Liver (tissue), 7 donors: ENCODE measurements at regions not wholly inside any gene's neighbourhood (a gene's known extent, or its start where the extent isn't known, plus 50 kb on each side); places are given as distances from the start of the nearest gene placed in this dataset.

Experiments used
- DNase-seq: peaks from one replicate; pipeline ENCODE4 v3.0.0-alpha.2; 2017; ENCODE audit warnings: low spot score
- H3K27ac ChIP-seq, 2 donors: one replicate each; pipeline ENCODE4 v1.7.0; 2013; ENCODE audit warnings: inconsistent platforms in 2 of 2, low read length in 2 of 2, control low read depth in 1 of 2, low read depth in 1 of 2, mild to moderate bottlenecking in 1 of 2
- H3K27me3 ChIP-seq, 4 donors: one replicate each; pipeline versions ENCODE4 v1.6.1 to v1.7.0; 2013; ENCODE audit warnings: low read length in 3 of 4, inconsistent platforms in 1 of 4, mild to moderate bottlenecking in 1 of 4, moderate library complexity in 1 of 4; ENCODE audit not compliant: control insufficient read depth in 4 of 4, insufficient read depth in 4 of 4
- H3K36me3 ChIP-seq, 4 donors: one replicate each; pipeline versions ENCODE4 v1.6.1 to v1.7.0; 2013; ENCODE audit warnings: low read length in 3 of 4, mild to moderate bottlenecking in 3 of 4, low read depth in 1 of 4, moderate library complexity in 1 of 4; ENCODE audit not compliant: control insufficient read depth in 4 of 4, insufficient read depth in 3 of 4
- H3K4me1 ChIP-seq, 4 donors: one replicate each; pipeline versions ENCODE4 v1.6.1 to v1.7.0; 2013; ENCODE audit warnings: low read length in 3 of 4, mild to moderate bottlenecking in 3 of 4, moderate library complexity in 1 of 4; ENCODE audit not compliant: control insufficient read depth in 4 of 4, insufficient read depth in 4 of 4
- H3K4me3 ChIP-seq, 3 donors: one replicate each; pipeline versions ENCODE4 v1.6.1 to v1.7.0; 2013; ENCODE audit warnings: low read length in 3 of 3, control low read depth in 1 of 3, low read depth in 1 of 3, mild to moderate bottlenecking in 1 of 3
- H3K9ac ChIP-seq, 2 donors: one replicate each; pipeline ENCODE4 v1.7.0; 2013; ENCODE audit warnings: low read length in 2 of 2, mild to moderate bottlenecking in 2 of 2, moderate library complexity in 2 of 2, control low read depth in 1 of 2, low read depth in 1 of 2
- H3K9me3 ChIP-seq, 4 donors: one replicate each; pipeline versions ENCODE4 v1.6.1 to v1.7.0; 2013; ENCODE audit warnings: low read length in 3 of 4; ENCODE audit not compliant: control insufficient read depth in 4 of 4
- EGR1 ChIP-seq, 2 donors: IDR thresholded peaks; 2 replicates each; pipeline ENCODE4 v1.6.1; 2016 to 2018; ENCODE audit warnings: antibody characterized with exemption in 2 of 2, low read depth in 2 of 2
- FOXA1 ChIP-seq: IDR thresholded peaks from 2 replicates; pipeline ENCODE4 v1.6.1; 2016; ENCODE audit warnings: antibody characterized with exemption
- FOXA2 ChIP-seq: IDR thresholded peaks from 2 replicates; pipeline ENCODE4 v1.6.1; 2016; ENCODE audit warnings: antibody characterized with exemption
- HNF4A ChIP-seq, 2 donors: conservative IDR thresholded peaks; 2 replicates each; pipeline ENCODE4 v1.6.1; 2016; ENCODE audit warnings: antibody characterized with exemption in 2 of 2, mild to moderate bottlenecking in 2 of 2
- JUND ChIP-seq, 2 donors: IDR thresholded peaks; 2 replicates each; pipeline ENCODE4 v1.6.1; 2016; ENCODE audit warnings: antibody characterized with exemption in 2 of 2
- NR2F2 ChIP-seq: IDR thresholded peaks from 2 replicates; pipeline ENCODE4 v1.6.1; 2016; ENCODE audit warnings: antibody characterized with exemption
- RAD21 ChIP-seq, 2 donors: IDR thresholded peaks; 2 replicates each; pipeline ENCODE4 v1.6.1; 2016; ENCODE audit warnings: antibody characterized with exemption in 2 of 2, mild to moderate bottlenecking in 2 of 2
- RXRA ChIP-seq, 2 donors: IDR thresholded peaks; 2 replicates each; pipeline ENCODE4 v1.6.1; 2017 to 2018; ENCODE audit warnings: antibody characterized with exemption in 2 of 2, mild to moderate bottlenecking in 1 of 2
- SP1 ChIP-seq: IDR thresholded peaks from 2 replicates; pipeline ENCODE4 v1.6.1; 2018; ENCODE audit warnings: antibody characterized with exemption, mild to moderate bottlenecking
- WGBS: extraction: QIAGEN DNeasy Blood & Tissue Kit; methylation state at CpG from one replicate; pipeline ENCODE4 v1.1.7; 2013; 5-methylcytosine and 5-hydroxymethylcytosine counted together
- TF ChIP-seq, protein P1 (sequence below): IDR thresholded peaks from 2 replicates; pipeline ENCODE4 v1.6.1; 2016; ENCODE audit warnings: antibody characterized with exemption
- TF ChIP-seq, protein P2 (sequence below): IDR thresholded peaks from 2 replicates; pipeline ENCODE4 v1.6.1; 2016; ENCODE audit warnings: antibody characterized with exemption, mild to moderate bottlenecking
- TF ChIP-seq, protein P3 (sequence below): IDR thresholded peaks from 2 replicates; pipeline ENCODE4 v1.6.1; 2016; ENCODE audit warnings: antibody characterized with exemption
- donor health status: healthy.
- donor health status: healthy.
- donor health status: healthy.
- donor health status: healthy.

DNA sequence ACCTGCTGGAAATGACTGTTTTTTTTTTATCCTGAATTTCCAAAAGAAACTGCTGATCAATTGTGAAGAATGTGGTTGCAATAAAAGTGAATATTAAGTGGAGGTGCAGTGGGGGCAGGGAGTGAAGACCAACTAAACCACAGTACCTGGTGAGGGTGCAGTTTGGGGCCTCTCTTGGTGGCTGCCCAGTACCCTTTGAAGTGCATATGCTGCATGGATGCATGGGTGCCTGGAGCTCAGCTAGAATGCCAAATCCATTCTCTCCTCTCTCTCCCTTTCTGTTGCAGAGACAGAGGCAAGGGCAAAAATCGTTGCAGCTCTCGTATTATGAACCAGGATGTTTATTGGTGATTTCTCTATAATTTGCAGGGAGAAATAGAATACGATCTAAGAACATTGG lies 420.5 kb upstream of the ONECUT1 start:
- no peak for DNase-seq
- TF ChIP-seq RXRA (IDR thresholded peaks at IDR 0.05) (no peak), EGR1 (IDR thresholded peaks at IDR 0.05; ENCODE audit: low read depth in 2 of 2) (no peak)
- TF ChIP-seq, protein P1, sequence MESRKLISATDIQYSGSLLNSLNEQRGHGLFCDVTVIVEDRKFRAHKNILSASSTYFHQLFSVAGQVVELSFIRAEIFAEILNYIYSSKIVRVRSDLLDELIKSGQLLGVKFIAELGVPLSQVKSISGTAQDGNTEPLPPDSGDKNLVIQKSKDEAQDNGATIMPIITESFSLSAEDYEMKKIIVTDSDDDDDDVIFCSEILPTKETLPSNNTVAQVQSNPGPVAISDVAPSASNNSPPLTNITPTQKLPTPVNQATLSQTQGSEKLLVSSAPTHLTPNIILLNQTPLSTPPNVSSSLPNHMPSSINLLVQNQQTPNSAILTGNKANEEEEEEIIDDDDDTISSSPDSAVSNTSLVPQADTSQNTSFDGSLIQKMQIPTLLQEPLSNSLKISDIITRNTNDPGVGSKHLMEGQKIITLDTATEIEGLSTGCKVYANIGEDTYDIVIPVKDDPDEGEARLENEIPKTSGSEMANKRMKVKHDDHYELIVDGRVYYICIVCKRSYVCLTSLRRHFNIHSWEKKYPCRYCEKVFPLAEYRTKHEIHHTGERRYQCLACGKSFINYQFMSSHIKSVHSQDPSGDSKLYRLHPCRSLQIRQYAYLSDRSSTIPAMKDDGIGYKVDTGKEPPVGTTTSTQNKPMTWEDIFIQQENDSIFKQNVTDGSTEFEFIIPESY, result no peak
- TF ChIP-seq, protein P2, sequence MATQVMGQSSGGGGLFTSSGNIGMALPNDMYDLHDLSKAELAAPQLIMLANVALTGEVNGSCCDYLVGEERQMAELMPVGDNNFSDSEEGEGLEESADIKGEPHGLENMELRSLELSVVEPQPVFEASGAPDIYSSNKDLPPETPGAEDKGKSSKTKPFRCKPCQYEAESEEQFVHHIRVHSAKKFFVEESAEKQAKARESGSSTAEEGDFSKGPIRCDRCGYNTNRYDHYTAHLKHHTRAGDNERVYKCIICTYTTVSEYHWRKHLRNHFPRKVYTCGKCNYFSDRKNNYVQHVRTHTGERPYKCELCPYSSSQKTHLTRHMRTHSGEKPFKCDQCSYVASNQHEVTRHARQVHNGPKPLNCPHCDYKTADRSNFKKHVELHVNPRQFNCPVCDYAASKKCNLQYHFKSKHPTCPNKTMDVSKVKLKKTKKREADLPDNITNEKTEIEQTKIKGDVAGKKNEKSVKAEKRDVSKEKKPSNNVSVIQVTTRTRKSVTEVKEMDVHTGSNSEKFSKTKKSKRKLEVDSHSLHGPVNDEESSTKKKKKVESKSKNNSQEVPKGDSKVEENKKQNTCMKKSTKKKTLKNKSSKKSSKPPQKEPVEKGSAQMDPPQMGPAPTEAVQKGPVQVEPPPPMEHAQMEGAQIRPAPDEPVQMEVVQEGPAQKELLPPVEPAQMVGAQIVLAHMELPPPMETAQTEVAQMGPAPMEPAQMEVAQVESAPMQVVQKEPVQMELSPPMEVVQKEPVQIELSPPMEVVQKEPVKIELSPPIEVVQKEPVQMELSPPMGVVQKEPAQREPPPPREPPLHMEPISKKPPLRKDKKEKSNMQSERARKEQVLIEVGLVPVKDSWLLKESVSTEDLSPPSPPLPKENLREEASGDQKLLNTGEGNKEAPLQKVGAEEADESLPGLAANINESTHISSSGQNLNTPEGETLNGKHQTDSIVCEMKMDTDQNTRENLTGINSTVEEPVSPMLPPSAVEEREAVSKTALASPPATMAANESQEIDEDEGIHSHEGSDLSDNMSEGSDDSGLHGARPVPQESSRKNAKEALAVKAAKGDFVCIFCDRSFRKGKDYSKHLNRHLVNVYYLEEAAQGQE, result no peak
- Histone ChIP-seq H3K9me3 (no peaks in the 10 kb centered on the region), H3K27me3 (no peaks in the 10 kb centered on the region), H3K9ac (no peak overlapping the region), H3K4me3 (no peak overlapping the region), H3K36me3 (no peaks in the 10 kb centered on the region), H3K27ac (no peak overlapping the region), H3K4me1 (peaks cover 0 to 9% (median 3%) of the 10 kb centered on the region in 4 donors)
- 84% methylated on average over 3 of the region's 3 CpGs for WGBS

DNA sequence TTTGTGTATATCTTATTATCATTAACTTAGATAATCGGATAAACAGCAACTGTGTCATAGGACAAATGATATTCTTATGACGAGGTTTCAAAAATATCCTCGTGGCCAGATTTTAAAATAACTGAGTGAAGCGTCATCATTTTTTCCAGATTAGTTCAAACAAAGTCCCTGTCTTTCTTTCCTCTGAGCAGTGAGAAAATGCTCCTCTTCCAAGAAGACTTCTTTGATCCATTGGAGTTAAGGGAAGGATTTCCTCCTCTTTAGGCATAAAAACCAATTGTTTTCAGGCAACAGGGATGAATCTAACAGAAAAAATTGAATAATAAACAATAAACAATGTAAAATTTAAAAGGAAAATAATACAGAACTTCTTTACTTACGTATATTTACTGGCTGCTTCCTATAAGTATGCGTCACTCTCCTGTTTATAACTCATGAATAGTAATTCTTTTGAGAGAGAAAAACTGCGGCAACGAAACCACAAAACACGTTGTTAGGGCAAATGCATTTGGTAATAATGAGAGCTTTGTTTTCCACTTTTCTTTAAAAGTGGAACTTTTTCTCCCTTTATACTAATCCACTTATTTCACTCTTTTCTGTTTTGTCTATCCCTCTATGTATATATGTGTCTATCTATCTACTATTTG lies 419.4 kb upstream of the ONECUT1 start:
- Histone ChIP-seq H3K4me1 (peaks cover 0 to 9% (median 3%) of the 10 kb centered on the region in 4 donors), H3K9me3 (peaks cover 0 to 1% (median 0%) of the 10 kb centered on the region in 4 donors), H3K4me3 (no peak overlapping the region), H3K9ac (no peak overlapping the region), H3K27ac (no peak overlapping the region), H3K36me3 (no peaks in the 10 kb centered on the region), H3K27me3 (no peaks in the 10 kb centered on the region)
- 93% methylated on average over 9 of the region's 9 CpGs for WGBS
- TF ChIP-seq, protein P1, result no peak
- TF ChIP-seq NR2F2, result no peak
- no peak for TF ChIP-seq HNF4A (conservative IDR thresholded peaks at IDR 0.05)
- DNase-seq, result no peak

DNA sequence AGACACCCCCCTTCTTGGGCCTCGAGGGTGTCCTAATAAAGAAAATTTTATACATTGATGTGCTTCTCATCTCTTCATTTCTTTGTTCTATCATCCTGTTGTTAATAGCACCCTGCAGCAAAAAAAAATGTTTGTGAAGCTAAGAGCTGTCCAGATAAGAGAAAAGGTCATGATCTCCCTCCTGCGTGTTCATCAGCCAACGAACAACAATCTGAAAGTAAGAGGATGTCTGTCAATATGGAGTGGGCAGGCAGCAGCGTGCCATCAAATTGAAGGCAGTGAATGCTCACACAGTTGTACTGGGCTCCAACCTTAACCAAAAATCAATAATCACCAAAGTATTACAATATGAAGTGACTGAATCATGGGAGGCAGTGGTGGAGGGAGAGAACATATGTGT lies 418.6 kb upstream of the ONECUT1 start:
- peaks cover 0 to 1% (median 0%) of the 10 kb centered on the region in 4 donors for H3K9me3 ChIP-seq
- WGBS, result 25% methylated on average over 4 of the region's 4 CpGs
- H3K4me3 ChIP-seq, result no peak overlapping the region
- DNase-seq, result no peak
- H3K27me3 ChIP-seq, result no peaks in the 10 kb centered on the region
- H3K36me3 ChIP-seq, result no peaks in the 10 kb centered on the region
- H3K9ac ChIP-seq, result no peak overlapping the region
- peaks cover 0 to 9% (median 3%) of the 10 kb centered on the region in 4 donors for H3K4me1 ChIP-seq
- H3K27ac ChIP-seq, result no peak overlapping the region
- TF ChIP-seq HNF4A (conservative IDR thresholded peaks at IDR 0.05), result peak in 1 of 2 donors; percentile 28
- TF ChIP-seq FOXA2, result peak; percentile 45
- TF ChIP-seq, protein P2, result peak; percentile 39
- TF ChIP-seq RAD21 (IDR thresholded peaks at IDR 0.05), result peak; percentile 34 to 64
- no peak for TF ChIP-seq JUND (IDR thresholded peaks at IDR 0.05)
- TF ChIP-seq, protein P3, sequence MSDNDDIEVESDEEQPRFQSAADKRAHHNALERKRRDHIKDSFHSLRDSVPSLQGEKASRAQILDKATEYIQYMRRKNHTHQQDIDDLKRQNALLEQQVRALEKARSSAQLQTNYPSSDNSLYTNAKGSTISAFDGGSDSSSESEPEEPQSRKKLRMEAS, result peak; percentile 45
- no peak for TF ChIP-seq FOXA1
- TF ChIP-seq EGR1 (IDR thresholded peaks at IDR 0.05; ENCODE audit: low read depth in 2 of 2), result no peak
- peak; percentile 35 to 56 for TF ChIP-seq RXRA (IDR thresholded peaks at IDR 0.05)
- peak; percentile 16 for TF ChIP-seq SP1
